ENCODE measurements at regions not wholly inside any gene's neighbourhood (a gene's known extent, or its start where the extent isn't known, plus 50 kb on each side); places are given as distances from the start of the nearest gene placed in this dataset.

DNA sequence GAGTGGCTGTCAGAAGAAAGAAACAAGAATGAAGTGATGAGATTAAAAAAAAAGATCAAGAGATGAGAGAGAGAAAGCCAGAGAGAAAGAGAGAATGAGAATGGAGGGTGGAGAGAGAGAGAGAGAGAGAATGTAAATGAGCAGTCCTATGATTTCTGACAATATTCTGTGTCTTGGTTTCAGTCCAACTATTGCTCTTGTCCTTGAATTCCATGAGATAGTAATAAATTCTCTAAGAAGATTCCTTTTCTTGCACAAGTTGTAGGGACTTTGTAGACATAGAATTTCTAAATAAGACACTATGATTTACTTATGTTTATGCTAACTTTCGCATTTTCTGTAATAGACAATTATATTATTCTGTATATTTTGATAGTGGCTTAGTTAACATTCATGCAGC lies 149.6 kb upstream of the CTSO start:
- Histone ChIP-seq H3K27me3 (replicated peaks; ENCODE audit: insufficient read depth) (no peaks in the 10 kb centered on the region), H3K4me1 (replicated peaks) (no peaks in the 10 kb centered on the region), H3K36me3 (no peaks in the 10 kb centered on the region), H3K4me3 (no peak overlapping the region), H3K9me3 (no peaks in the 10 kb centered on the region), H3K27ac (no peak overlapping the region)
- 93% methylated on average over 1 of the region's 1 CpG for WGBS
- no peak for DNase-seq (ENCODE audit: low spot score)
- intact Hi-C loops (cut with DNase I): no loop called here
- TF ChIP-seq, protein P1, sequence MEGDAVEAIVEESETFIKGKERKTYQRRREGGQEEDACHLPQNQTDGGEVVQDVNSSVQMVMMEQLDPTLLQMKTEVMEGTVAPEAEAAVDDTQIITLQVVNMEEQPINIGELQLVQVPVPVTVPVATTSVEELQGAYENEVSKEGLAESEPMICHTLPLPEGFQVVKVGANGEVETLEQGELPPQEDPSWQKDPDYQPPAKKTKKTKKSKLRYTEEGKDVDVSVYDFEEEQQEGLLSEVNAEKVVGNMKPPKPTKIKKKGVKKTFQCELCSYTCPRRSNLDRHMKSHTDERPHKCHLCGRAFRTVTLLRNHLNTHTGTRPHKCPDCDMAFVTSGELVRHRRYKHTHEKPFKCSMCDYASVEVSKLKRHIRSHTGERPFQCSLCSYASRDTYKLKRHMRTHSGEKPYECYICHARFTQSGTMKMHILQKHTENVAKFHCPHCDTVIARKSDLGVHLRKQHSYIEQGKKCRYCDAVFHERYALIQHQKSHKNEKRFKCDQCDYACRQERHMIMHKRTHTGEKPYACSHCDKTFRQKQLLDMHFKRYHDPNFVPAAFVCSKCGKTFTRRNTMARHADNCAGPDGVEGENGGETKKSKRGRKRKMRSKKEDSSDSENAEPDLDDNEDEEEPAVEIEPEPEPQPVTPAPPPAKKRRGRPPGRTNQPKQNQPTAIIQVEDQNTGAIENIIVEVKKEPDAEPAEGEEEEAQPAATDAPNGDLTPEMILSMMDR (IDR thresholded peaks at IDR 0.05): no peak
- TF ChIP-seq POLR2A (IDR thresholded peaks at IDR 0.05): no peak
- no peak for TF ChIP-seq POLR2AphosphoS5 (IDR thresholded peaks at IDR 0.05)

DNA sequence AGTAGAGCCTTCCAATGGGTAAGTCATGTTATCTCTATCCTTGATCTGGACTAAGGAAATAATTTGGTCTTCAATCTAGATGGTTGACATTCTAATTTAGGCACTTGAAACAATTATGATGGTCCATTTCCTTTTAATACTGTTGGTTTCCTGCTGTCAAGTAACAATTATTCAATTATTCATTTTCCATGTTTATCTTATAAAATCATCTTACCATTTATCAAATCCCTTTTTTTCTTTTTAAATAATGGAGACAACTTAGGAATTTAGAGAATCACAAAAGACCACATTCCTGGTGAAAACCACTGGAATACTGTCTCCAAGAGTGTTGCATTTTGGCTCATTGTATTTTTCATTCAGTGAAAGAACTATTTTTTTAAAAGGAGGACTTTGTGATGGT lies 148.7 kb upstream of the CTSO start:
- H3K4me3 ChIP-seq: no peak overlapping the region
- no peak for DNase-seq (ENCODE audit: low spot score)
- no peak overlapping the region for H3K27ac ChIP-seq
- intact Hi-C loops (cut with DNase I): no loop called here
- H3K36me3 ChIP-seq: no peaks in the 10 kb centered on the region
- H3K4me1 ChIP-seq (replicated peaks): no peaks in the 10 kb centered on the region
- no peaks in the 10 kb centered on the region for H3K27me3 ChIP-seq (replicated peaks; ENCODE audit: insufficient read depth)
- TF ChIP-seq, protein P1 (IDR thresholded peaks at IDR 0.05): no peak
- no peak for TF ChIP-seq POLR2AphosphoS5 (IDR thresholded peaks at IDR 0.05)
- TF ChIP-seq POLR2A (IDR thresholded peaks at IDR 0.05): no peak
- H3K9me3 ChIP-seq: no peaks in the 10 kb centered on the region

DNA sequence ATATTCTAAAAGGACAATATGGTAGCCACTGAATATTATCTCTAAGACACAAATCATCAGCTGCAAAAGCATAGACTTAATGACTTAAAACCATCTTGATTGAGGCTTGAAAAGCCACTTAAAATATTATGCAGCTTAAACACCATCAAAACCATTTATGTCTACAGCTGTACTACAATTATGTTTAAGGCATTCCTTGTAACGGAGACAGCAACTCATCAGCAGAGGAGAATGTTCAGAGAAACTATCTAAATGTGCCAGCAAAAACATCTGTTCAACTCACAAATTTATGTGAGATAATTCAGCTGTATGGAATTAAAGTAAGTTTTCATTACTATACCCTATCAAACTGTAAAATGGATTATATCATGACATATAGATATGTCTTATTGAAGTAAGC lies 147.9 kb upstream of the CTSO start:
- Histone ChIP-seq H3K4me3 (no peak overlapping the region), H3K9me3 (no peaks in the 10 kb centered on the region), H3K4me1 (replicated peaks) (no peaks in the 10 kb centered on the region), H3K27ac (no peak overlapping the region), H3K27me3 (replicated peaks; ENCODE audit: insufficient read depth) (no peaks in the 10 kb centered on the region), H3K36me3 (no peaks in the 10 kb centered on the region)
- no peak for DNase-seq (ENCODE audit: low spot score)
- TF ChIP-seq, protein P1 (IDR thresholded peaks at IDR 0.05): no peak
- TF ChIP-seq POLR2A (IDR thresholded peaks at IDR 0.05) (no peak), POLR2AphosphoS5 (IDR thresholded peaks at IDR 0.05) (no peak)
- 76% methylated on average over 1 of the region's 1 CpG for WGBS
- intact Hi-C loops (cut with DNase I): no loop called here

DNA sequence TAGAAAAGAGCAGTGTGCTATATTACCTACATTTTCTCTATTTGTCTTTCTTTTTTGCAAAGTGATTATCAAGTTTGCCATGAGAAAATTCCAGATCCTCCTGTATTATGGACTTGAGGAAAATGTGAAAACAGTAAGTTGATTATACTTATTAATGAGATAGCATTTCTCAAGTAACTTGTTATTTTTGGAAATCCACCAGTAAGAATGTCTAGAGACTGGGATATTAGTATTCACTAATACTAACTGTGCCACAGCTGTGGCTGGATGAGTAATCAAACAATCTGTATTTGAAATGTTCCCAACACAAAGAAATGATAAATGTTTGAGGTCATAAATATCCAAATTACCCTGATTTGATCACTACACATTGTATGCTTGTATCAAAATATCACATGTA lies 147.0 kb upstream of the CTSO start:
- TF ChIP-seq, protein P1 (IDR thresholded peaks at IDR 0.05): no peak
- TF ChIP-seq POLR2A (IDR thresholded peaks at IDR 0.05) (no peak), POLR2AphosphoS5 (IDR thresholded peaks at IDR 0.05) (no peak)
- DNase-seq (ENCODE audit: low spot score): no peak
- Histone ChIP-seq H3K9me3 (no peaks in the 10 kb centered on the region), H3K36me3 (no peaks in the 10 kb centered on the region), H3K27ac (no peak overlapping the region), H3K4me1 (replicated peaks) (no peaks in the 10 kb centered on the region), H3K4me3 (no peak overlapping the region), H3K27me3 (replicated peaks; ENCODE audit: insufficient read depth) (no peaks in the 10 kb centered on the region)
- intact Hi-C loops (cut with DNase I): no loop called here

DNA sequence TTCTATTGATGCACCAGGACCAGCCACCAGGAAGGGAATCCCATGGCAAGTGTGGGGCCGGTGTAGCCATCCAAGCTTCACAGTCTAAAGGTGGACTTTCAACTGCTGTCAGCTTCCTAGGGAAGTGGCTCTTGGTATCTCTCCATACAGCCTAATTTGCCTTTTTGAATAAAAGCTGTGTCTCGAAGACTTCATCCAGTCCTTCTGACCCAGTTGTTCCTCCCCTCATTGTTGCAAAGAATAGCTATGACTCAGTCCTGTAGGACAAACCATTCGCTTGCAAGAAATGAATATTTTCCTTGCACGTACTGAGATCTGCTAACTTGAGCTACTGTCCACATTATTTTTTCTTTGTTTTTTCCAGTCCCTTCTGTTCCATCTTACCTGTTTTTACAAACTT lies 145.1 kb upstream of the CTSO start:
- no peaks in the 10 kb centered on the region for H3K9me3 ChIP-seq
- no peak overlapping the region for H3K4me3 ChIP-seq
- intact Hi-C loops (cut with DNase I): no loop called here
- no peak overlapping the region for H3K27ac ChIP-seq
- no peaks in the 10 kb centered on the region for H3K4me1 ChIP-seq (replicated peaks)
- no peaks in the 10 kb centered on the region for H3K27me3 ChIP-seq (replicated peaks; ENCODE audit: insufficient read depth)
- 88% methylated on average over 4 of the region's 4 CpGs for WGBS
- DNase-seq (ENCODE audit: low spot score): no peak
- TF ChIP-seq, protein P1 (IDR thresholded peaks at IDR 0.05): no peak
- no peak for TF ChIP-seq POLR2AphosphoS5 (IDR thresholded peaks at IDR 0.05)
- TF ChIP-seq POLR2A (IDR thresholded peaks at IDR 0.05): no peak
- H3K36me3 ChIP-seq: no peaks in the 10 kb centered on the region

Data from prostate gland (tissue), 2 donors.